DOHH2 (cell line): ENCODE measurements at regions not wholly inside any gene's neighbourhood (a gene's known extent, or its start where the extent isn't known, plus 50 kb on each side); places are given as distances from the start of the nearest gene placed in this dataset.

Experiments used
- H3F3A ChIP-seq: fragments of 200-600 bp; sonication (generic), shearing (Covaris generic); 2 replicates; pipeline ENCODE4 v1.6.0; 2016; ENCODE audit warnings: antibody characterized with exemption, mild to moderate bottlenecking; ENCODE audit not compliant: control insufficient read depth, insufficient read depth
- H3K27ac ChIP-seq: fragments of 200-600 bp; sonication (generic); 2 replicates; pipeline ENCODE4 v1.5.1; 2014; ENCODE audit warnings: low read depth, mild to moderate bottlenecking, low read length, moderate library complexity
- H3K27me3 ChIP-seq: fragments of 200-600 bp; sonication (generic); 2 replicates; pipeline ENCODE4 v1.6.1; 2014; ENCODE audit warnings: mild to moderate bottlenecking, low read length, mixed read lengths; ENCODE audit not compliant: control insufficient read depth
- H3K36me3 ChIP-seq: fragments of 200-600 bp; sonication (generic); 2 replicates; pipeline ENCODE4 v1.6.1; 2014; ENCODE audit warnings: mild to moderate bottlenecking, low read length, moderate library complexity, mixed read lengths; ENCODE audit not compliant: control insufficient read depth
- H3K4me1 ChIP-seq: fragments of 200-600 bp; sonication (generic); 2 replicates; pipeline ENCODE4 v1.6.1; 2014; ENCODE audit warnings: mild to moderate bottlenecking, low read length, mixed read lengths; ENCODE audit not compliant: control insufficient read depth
- H3K4me2 ChIP-seq: fragments of 200-600 bp; sonication (generic); 2 replicates; pipeline ENCODE4 v1.6.0; 2014; ENCODE audit warnings: mild to moderate bottlenecking, low read length, moderate library complexity
- H3K4me3 ChIP-seq: fragments of 200-600 bp; sonication (generic); 2 replicates; pipeline ENCODE4 v1.5.1; 2014; ENCODE audit warnings: mild to moderate bottlenecking, low read length, mixed read lengths
- H3K79me2 ChIP-seq: fragments of 200-600 bp; sonication (generic); 2 replicates; pipeline ENCODE4 v1.6.1; 2014; ENCODE audit warnings: mild to moderate bottlenecking, low read length, mixed read lengths; ENCODE audit not compliant: control insufficient read depth
- H3K9me2 ChIP-seq: fragments of 200-600 bp; sonication (generic); replicated peaks from 2 replicates; pipeline ENCODE4 v1.6.1; 2014; ENCODE audit warnings: mild to moderate bottlenecking, low read length, mixed read lengths; ENCODE audit not compliant: control insufficient read depth
- H3K9me3 ChIP-seq: fragments of 200-600 bp; sonication (generic); 2 replicates; pipeline ENCODE4 v1.6.1; 2014; ENCODE audit warnings: antibody characterized with exemption, low read length, mixed read lengths; ENCODE audit not compliant: control insufficient read depth, insufficient read depth
- H4K20me1 ChIP-seq: fragments of 200-600 bp; sonication (generic); 2 replicates; pipeline ENCODE4 v1.6.0; 2014; ENCODE audit warnings: low read depth, mild to moderate bottlenecking, antibody characterized with exemption, low read length, moderate library complexity; ENCODE audit not compliant: control insufficient read depth, insufficient read depth
- CTCF ChIP-seq: fragments of 200-600 bp; sonication (generic); IDR thresholded peaks from one replicate; pipeline ENCODE4 v1.5.1; 2014; ENCODE audit warnings: antibody characterized with exemption, mild to moderate bottlenecking, low read depth, low read length; ENCODE audit not compliant: poor library complexity, severe bottlenecking
- EZH2phosphoT487 ChIP-seq: fragments of 200-600 bp; sonication (generic); IDR thresholded peaks from 2 replicates; pipeline ENCODE4 v1.6.1; 2017; ENCODE audit warnings: borderline replicate concordance, mild to moderate bottlenecking, antibody characterized with exemption, low read length, moderate library complexity, mixed read lengths

DNA sequence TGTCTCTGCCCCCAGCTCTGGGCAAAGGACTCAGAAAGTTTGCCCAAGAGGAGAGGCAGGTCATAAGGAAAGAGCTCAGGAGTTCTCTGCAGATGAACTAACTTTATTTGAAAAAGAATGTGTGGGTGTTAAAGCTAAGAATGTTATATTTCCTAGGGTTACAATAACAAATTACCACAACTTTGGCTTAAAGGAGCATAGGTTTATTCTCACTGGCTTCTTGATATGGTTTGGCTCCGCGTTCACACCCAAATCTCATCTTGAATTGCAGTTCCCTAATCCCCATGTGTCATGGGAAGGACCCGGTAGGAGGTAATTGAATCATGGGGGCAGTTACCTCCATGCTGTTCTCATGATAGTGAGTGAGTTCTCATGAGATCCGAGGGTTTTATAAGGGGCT, 383.7 kb upstream of the CFAP20DC start:
- TF ChIP-seq CTCF = no peak
- TF ChIP-seq EZH2phosphoT487 = no peak
- no peaks in the 10 kb centered on the region for H3K79me2 ChIP-seq
- H3K27ac ChIP-seq = no peak overlapping the region
- H3K4me3 ChIP-seq = no peak overlapping the region
- H3K9me3 ChIP-seq = no peaks in the 10 kb centered on the region
- H3K27me3 ChIP-seq = no peaks in the 10 kb centered on the region
- no peak overlapping the region for H3K4me2 ChIP-seq
- H4K20me1 ChIP-seq = no peaks in the 10 kb centered on the region
- no peaks in the 10 kb centered on the region for H3F3A ChIP-seq
- no peaks in the 10 kb centered on the region for H3K36me3 ChIP-seq
- H3K9me2 ChIP-seq = no peaks in the 10 kb centered on the region
- H3K4me1 ChIP-seq = no peaks in the 10 kb centered on the region

GRCh38 chr3:59432665-59433064, 382.8 kb upstream of the CFAP20DC start:
- TF ChIP-seq EZH2phosphoT487 = no peak
- no peak for TF ChIP-seq CTCF
- Histone ChIP-seq H3K4me3 (no peak overlapping the region), H3K79me2 (no peaks in the 10 kb centered on the region), H4K20me1 (no peaks in the 10 kb centered on the region), H3K27ac (no peak overlapping the region), H3F3A (no peaks in the 10 kb centered on the region), H3K4me2 (no peak overlapping the region), H3K9me2 (no peaks in the 10 kb centered on the region), H3K27me3 (no peaks in the 10 kb centered on the region), H3K4me1 (no peaks in the 10 kb centered on the region), H3K36me3 (no peaks in the 10 kb centered on the region), H3K9me3 (no peaks in the 10 kb centered on the region)

GRCh38 chr3:59430341-59430740, 380.5 kb upstream of the CFAP20DC start:
- H3F3A ChIP-seq = no peaks in the 10 kb centered on the region
- no peaks in the 10 kb centered on the region for H3K4me1 ChIP-seq
- H4K20me1 ChIP-seq = no peaks in the 10 kb centered on the region
- no peaks in the 10 kb centered on the region for H3K9me3 ChIP-seq
- no peaks in the 10 kb centered on the region for H3K36me3 ChIP-seq
- H3K27ac ChIP-seq = no peak overlapping the region
- H3K9me2 ChIP-seq = no peaks in the 10 kb centered on the region
- no peaks in the 10 kb centered on the region for H3K27me3 ChIP-seq
- no peaks in the 10 kb centered on the region for H3K79me2 ChIP-seq
- no peak overlapping the region for H3K4me2 ChIP-seq
- no peak for TF ChIP-seq EZH2phosphoT487
- TF ChIP-seq CTCF = no peak
- H3K4me3 ChIP-seq = no peak overlapping the region

- H3K27me3 ChIP-seq = no peaks in the 10 kb centered on the region
- no peaks in the 10 kb centered on the region for H3K79me2 ChIP-seq
- H3K4me3 ChIP-seq = no peak overlapping the region
- H3K4me2 ChIP-seq = no peak overlapping the region
- TF ChIP-seq EZH2phosphoT487 (no peak), CTCF (no peak)
- H4K20me1 ChIP-seq = no peaks in the 10 kb centered on the region
- H3K4me1 ChIP-seq = no peaks in the 10 kb centered on the region
- H3K9me2 ChIP-seq = no peaks in the 10 kb centered on the region
- no peaks in the 10 kb centered on the region for H3K9me3 ChIP-seq
- no peaks in the 10 kb centered on the region for H3F3A ChIP-seq
- H3K36me3 ChIP-seq = no peaks in the 10 kb centered on the region
- H3K27ac ChIP-seq = no peak overlapping the region
These were observed 379.4 kb upstream of the CFAP20DC start for GRCh38 chr3:59429198-59429597.
